ENCODE measurements at regions not wholly inside any gene's neighbourhood (a gene's known extent, or its start where the extent isn't known, plus 50 kb on each side); places are given as distances from the start of the nearest gene placed in this dataset.

GRCh38 chr4:28388471-28388870 is 1527.8 kb downstream of the STIM2 start:
- Histone ChIP-seq H3K4me3 (no peak overlapping the region), H3K36me3 (no peaks in the 10 kb centered on the region), H3K9me3 (no peaks in the 10 kb centered on the region), H3K4me1 (no peaks in the 10 kb centered on the region), H3K27ac (replicated peaks in 1 of 4) (no peak overlapping the region), H3K27me3 (no peaks in the 10 kb centered on the region)
- WGBS: 87% methylated on average over 2 of the region's 2 CpGs
- intact Hi-C loops (cut with DNase I): no loop called here
- no peak for DNase-seq (ENCODE audit: extremely low spot score)
- TF ChIP-seq POLR2A (IDR thresholded peaks at IDR 0.05; ENCODE audit: low read depth) (no peak), POLR2AphosphoS5 (IDR thresholded peaks at IDR 0.05) (no peak), EP300 (IDR thresholded peaks at IDR 0.05) (no peak), CTCF (IDR thresholded peaks at IDR 0.05) (no peak)

GRCh38 chr4:28391877-28392276 is 1531.2 kb downstream of the STIM2 start:
- H3K4me3 ChIP-seq: no peak overlapping the region
- TF ChIP-seq POLR2AphosphoS5 (IDR thresholded peaks at IDR 0.05) (no peak), EP300 (IDR thresholded peaks at IDR 0.05) (no peak), CTCF (IDR thresholded peaks at IDR 0.05) (no peak), POLR2A (IDR thresholded peaks at IDR 0.05; ENCODE audit: low read depth) (no peak)
- no peak for DNase-seq (ENCODE audit: extremely low spot score)
- no peak overlapping the region for H3K27ac ChIP-seq (replicated peaks in 1 of 4)
- WGBS: 76% methylated on average over 4 of the region's 4 CpGs
- H3K4me1 ChIP-seq: no peaks in the 10 kb centered on the region
- intact Hi-C loops (cut with DNase I): no loop called here
- no peaks in the 10 kb centered on the region for H3K36me3 ChIP-seq
- H3K9me3 ChIP-seq: no peaks in the 10 kb centered on the region
- no peaks in the 10 kb centered on the region for H3K27me3 ChIP-seq

- no peaks in the 10 kb centered on the region for H3K9me3 ChIP-seq
- no peak overlapping the region for H3K4me3 ChIP-seq
- TF ChIP-seq POLR2AphosphoS5 (IDR thresholded peaks at IDR 0.05) (no peak), CTCF (IDR thresholded peaks at IDR 0.05) (no peak), EP300 (IDR thresholded peaks at IDR 0.05) (no peak), POLR2A (IDR thresholded peaks at IDR 0.05; ENCODE audit: low read depth) (no peak)
- no peaks in the 10 kb centered on the region for H3K27me3 ChIP-seq
- intact Hi-C loops (cut with DNase I): no loop called here
- H3K27ac ChIP-seq (replicated peaks in 1 of 4): no peak overlapping the region
- H3K36me3 ChIP-seq: no peaks in the 10 kb centered on the region
- H3K4me1 ChIP-seq: no peaks in the 10 kb centered on the region
- no peak for DNase-seq (ENCODE audit: extremely low spot score)
- 96% methylated on average over 13 of the region's 13 CpGs for WGBS
Observed at GRCh38 chr4:28402751-28403150, 1542.1 kb downstream of the STIM2 start.

GRCh38 chr4:28421221-28421620 is 1560.6 kb downstream of the STIM2 start:
- Histone ChIP-seq H3K4me3 (no peak overlapping the region), H3K27me3 (no peaks in the 10 kb centered on the region), H3K4me1 (no peaks in the 10 kb centered on the region), H3K9me3 (no peaks in the 10 kb centered on the region), H3K27ac (replicated peaks in 1 of 4) (no peak overlapping the region), H3K36me3 (no peaks in the 10 kb centered on the region)
- DNase-seq (ENCODE audit: extremely low spot score): no peak
- intact Hi-C loops (cut with DNase I): no loop called here
- TF ChIP-seq POLR2A (IDR thresholded peaks at IDR 0.05; ENCODE audit: low read depth) (no peak), POLR2AphosphoS5 (IDR thresholded peaks at IDR 0.05) (no peak), CTCF (IDR thresholded peaks at IDR 0.05) (no peak), EP300 (IDR thresholded peaks at IDR 0.05) (no peak)
- 100% methylated on average over 1 of the region's 1 CpG for WGBS

- Histone ChIP-seq H3K9me3 (no peaks in the 10 kb centered on the region), H3K27ac (replicated peaks in 1 of 4) (no peak overlapping the region), H3K36me3 (no peaks in the 10 kb centered on the region), H3K4me1 (no peaks in the 10 kb centered on the region), H3K4me3 (no peak overlapping the region), H3K27me3 (no peaks in the 10 kb centered on the region)
- TF ChIP-seq CTCF (IDR thresholded peaks at IDR 0.05) (no peak), POLR2A (IDR thresholded peaks at IDR 0.05; ENCODE audit: low read depth) (no peak), POLR2AphosphoS5 (IDR thresholded peaks at IDR 0.05) (no peak), EP300 (IDR thresholded peaks at IDR 0.05) (no peak)
- intact Hi-C loops (cut with DNase I): no loop called here
- DNase-seq (ENCODE audit: extremely low spot score): no peak
- WGBS: 55% methylated on average over 1 of the region's 1 CpG
Observed at GRCh38 chr4:28426251-28426650, 1565.6 kb downstream of the STIM2 start.

Data from esophagus muscularis mucosa (tissue), 4 donors.